ENCODE measurements at regions not wholly inside any gene's neighbourhood (a gene's known extent, or its start where the extent isn't known, plus 50 kb on each side); places are given as distances from the start of the nearest gene placed in this dataset.
"Not testable (repeated sequence)": the region's sequence is repeated elsewhere in the genome, so short reads cannot be mapped to it uniquely, and the experiment has no call there.

DNA sequence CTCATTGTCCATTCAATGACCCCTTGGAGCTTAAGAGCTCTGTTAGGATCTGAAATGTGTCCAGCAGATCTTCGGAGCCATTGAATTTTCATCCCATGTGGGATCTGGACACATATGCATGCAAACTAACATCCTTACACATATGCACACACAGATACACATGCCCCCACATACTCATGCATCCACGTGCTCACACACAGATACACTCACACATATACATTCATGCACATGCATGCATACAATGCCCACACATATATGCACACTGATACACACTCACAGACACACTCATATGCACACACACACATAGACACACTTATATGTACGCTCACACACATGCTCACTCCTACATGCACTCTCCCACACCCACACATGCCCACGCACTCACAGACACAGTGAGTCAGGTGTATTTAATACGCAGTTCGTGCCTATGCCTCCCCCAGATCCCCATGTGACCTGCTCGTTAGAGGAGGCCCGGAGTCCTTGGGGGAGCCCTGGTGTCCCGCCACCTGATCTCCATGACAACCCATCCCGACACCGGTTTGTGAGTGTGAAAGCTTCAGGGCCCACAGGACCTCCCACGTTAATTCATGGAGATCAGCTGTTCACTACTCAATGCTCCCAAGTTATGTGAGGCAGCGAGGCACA is 121.9 kb upstream of the SULF2 start:
- peak in 1 of 2 experiments; percentile 38 for DNase-seq
- no TSS peak for BruUV-seq (replicated peaks)
- intact Hi-C loops (cut with micrococcal nuclease; ENCODE audit: unreplicated experiment): no loop called here
- Mint-ChIP-seq H3K36me3 (ENCODE audit: insufficient read depth, unreplicated experiment) (no peaks in the 10 kb centered on the region), H3K27ac (ENCODE audit: unreplicated experiment) (no peak overlapping the region), H3K4me1 (ENCODE audit: low read depth, unreplicated experiment) (peaks cover 16% of the 10 kb centered on the region), H3K9me3 (ENCODE audit: unreplicated experiment) (no peaks in the 10 kb centered on the region), H3K4me3 (ENCODE audit: unreplicated experiment) (no peak overlapping the region), H3K27me3 (ENCODE audit: insufficient read depth, unreplicated experiment) (no peaks in the 10 kb centered on the region)
- CTCF ChIA-PET: no interaction called here
- Histone ChIP-seq H3K9me3 (no peaks in the 10 kb centered on the region), H3K36me3 (ENCODE audit: control insufficient read depth, insufficient read depth, low read length) (no peaks in the 10 kb centered on the region), H3K4me3 (ENCODE audit: low read depth, low read length) (no peak overlapping the region), H3K27me3 (replicated peaks; ENCODE audit: control insufficient read depth, insufficient read depth, low read length) (no peaks in the 10 kb centered on the region), H3K4me1 (peaks cover 7% of the 10 kb centered on the region)
- TF ChIP-seq, protein P1, sequence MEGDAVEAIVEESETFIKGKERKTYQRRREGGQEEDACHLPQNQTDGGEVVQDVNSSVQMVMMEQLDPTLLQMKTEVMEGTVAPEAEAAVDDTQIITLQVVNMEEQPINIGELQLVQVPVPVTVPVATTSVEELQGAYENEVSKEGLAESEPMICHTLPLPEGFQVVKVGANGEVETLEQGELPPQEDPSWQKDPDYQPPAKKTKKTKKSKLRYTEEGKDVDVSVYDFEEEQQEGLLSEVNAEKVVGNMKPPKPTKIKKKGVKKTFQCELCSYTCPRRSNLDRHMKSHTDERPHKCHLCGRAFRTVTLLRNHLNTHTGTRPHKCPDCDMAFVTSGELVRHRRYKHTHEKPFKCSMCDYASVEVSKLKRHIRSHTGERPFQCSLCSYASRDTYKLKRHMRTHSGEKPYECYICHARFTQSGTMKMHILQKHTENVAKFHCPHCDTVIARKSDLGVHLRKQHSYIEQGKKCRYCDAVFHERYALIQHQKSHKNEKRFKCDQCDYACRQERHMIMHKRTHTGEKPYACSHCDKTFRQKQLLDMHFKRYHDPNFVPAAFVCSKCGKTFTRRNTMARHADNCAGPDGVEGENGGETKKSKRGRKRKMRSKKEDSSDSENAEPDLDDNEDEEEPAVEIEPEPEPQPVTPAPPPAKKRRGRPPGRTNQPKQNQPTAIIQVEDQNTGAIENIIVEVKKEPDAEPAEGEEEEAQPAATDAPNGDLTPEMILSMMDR (IDR thresholded peaks at IDR 0.05; ENCODE audit: insufficient read depth in 1 of 2, low read depth in 1 of 2, low read length in 1 of 2, severe bottlenecking in 1 of 2, unreplicated experiment in 1 of 2): no peak
- POLR2A ChIA-PET: no interaction called here

DNA sequence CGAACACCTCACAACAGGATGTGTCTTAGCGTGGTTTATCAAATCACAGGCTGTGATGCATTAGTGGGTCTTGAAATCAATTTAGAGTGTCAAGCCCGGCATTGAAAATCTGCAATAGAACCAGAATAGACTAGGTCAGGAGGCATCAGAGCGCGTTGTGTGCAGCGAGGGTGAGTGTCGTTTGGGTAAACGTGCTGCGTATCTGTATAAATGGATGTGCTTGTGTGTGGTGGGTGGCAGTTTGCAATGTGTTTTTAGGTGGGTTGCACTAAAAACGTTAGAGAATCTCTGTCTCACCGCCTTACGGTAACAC is 121.0 kb upstream of the SULF2 start:
- Histone ChIP-seq H3K36me3 (ENCODE audit: control insufficient read depth, insufficient read depth, low read length) (no peaks in the 10 kb centered on the region), H3K4me3 (ENCODE audit: low read depth, low read length) (no peak overlapping the region), H3K9me3 (no peaks in the 10 kb centered on the region), H3K27me3 (replicated peaks; ENCODE audit: control insufficient read depth, insufficient read depth, low read length) (no peaks in the 10 kb centered on the region), H3K4me1 (no peaks in the 10 kb centered on the region; the same call in 1 of the 2 replicates)
- no peaks in the 10 kb centered on the region for H3K36me3 Mint-ChIP-seq (ENCODE audit: insufficient read depth, unreplicated experiment)
- H3K9me3 Mint-ChIP-seq (ENCODE audit: unreplicated experiment): no peaks in the 10 kb centered on the region
- BruUV-seq (replicated peaks): no TSS peak
- TF ChIP-seq, protein P1 (IDR thresholded peaks at IDR 0.05; ENCODE audit: insufficient read depth in 1 of 2, low read depth in 1 of 2, low read length in 1 of 2, severe bottlenecking in 1 of 2, unreplicated experiment in 1 of 2): no peak
- no peak overlapping the region for H3K27ac Mint-ChIP-seq (ENCODE audit: unreplicated experiment)
- ChIA-PET POLR2A (no interaction called here), CTCF (no interaction called here)
- no peaks in the 10 kb centered on the region for H3K27me3 Mint-ChIP-seq (ENCODE audit: insufficient read depth, unreplicated experiment)
- peak in 1 of 2 experiments; percentile 19 for DNase-seq
- H3K4me1 Mint-ChIP-seq (ENCODE audit: low read depth, unreplicated experiment): peaks cover 8% of the 10 kb centered on the region
- no peak overlapping the region for H3K4me3 Mint-ChIP-seq (ENCODE audit: unreplicated experiment)
- intact Hi-C loops (cut with micrococcal nuclease; ENCODE audit: unreplicated experiment): no loop called here

- ChIA-PET POLR2A (no interaction called here), CTCF (no interaction called here)
- Histone ChIP-seq H3K9me3 (no peaks in the 10 kb centered on the region), H3K4me1 (no peaks in the 10 kb centered on the region), H3K27me3 (replicated peaks; ENCODE audit: control insufficient read depth, insufficient read depth, low read length) (no peaks in the 10 kb centered on the region), H3K36me3 (ENCODE audit: control insufficient read depth, insufficient read depth, low read length) (no peaks in the 10 kb centered on the region), H3K4me3 (ENCODE audit: low read depth, low read length) (no peak overlapping the region)
- no peak for DNase-seq
- BruUV-seq (replicated peaks): no TSS peak
- intact Hi-C loops (cut with micrococcal nuclease; ENCODE audit: unreplicated experiment): no loop called here
- no peaks in the 10 kb centered on the region for H3K36me3 Mint-ChIP-seq (ENCODE audit: insufficient read depth, unreplicated experiment)
- no peak overlapping the region for H3K4me3 Mint-ChIP-seq (ENCODE audit: unreplicated experiment)
- no peak overlapping the region for H3K27ac Mint-ChIP-seq (ENCODE audit: unreplicated experiment)
- TF ChIP-seq, protein P1 (IDR thresholded peaks at IDR 0.05; ENCODE audit: insufficient read depth in 1 of 2, low read depth in 1 of 2, low read length in 1 of 2, severe bottlenecking in 1 of 2, unreplicated experiment in 1 of 2): no peak
- H3K27me3 Mint-ChIP-seq (ENCODE audit: insufficient read depth, unreplicated experiment): no peaks in the 10 kb centered on the region
- peaks cover 2% of the 10 kb centered on the region for H3K4me1 Mint-ChIP-seq (ENCODE audit: low read depth, unreplicated experiment)
- H3K9me3 Mint-ChIP-seq (ENCODE audit: unreplicated experiment): no peaks in the 10 kb centered on the region
Measured at GRCh38 chr20:47905628-47906347, 120.5 kb upstream of the SULF2 start.

- H3K9me3 ChIP-seq; H3K27me3 ChIP-seq (replicated peaks; ENCODE audit: control insufficient read depth, insufficient read depth, low read length); CTCF ChIA-PET; H3K4me1 Mint-ChIP-seq (ENCODE audit: low read depth, unreplicated experiment); H3K27ac Mint-ChIP-seq (ENCODE audit: unreplicated experiment); intact Hi-C loops (cut with micrococcal nuclease; ENCODE audit: unreplicated experiment); H3K36me3 Mint-ChIP-seq (ENCODE audit: insufficient read depth, unreplicated experiment); H3K36me3 ChIP-seq (ENCODE audit: control insufficient read depth, insufficient read depth, low read length); H3K4me3 ChIP-seq (ENCODE audit: low read depth, low read length); POLR2A ChIA-PET; H3K4me3 Mint-ChIP-seq (ENCODE audit: unreplicated experiment); H3K27me3 Mint-ChIP-seq (ENCODE audit: insufficient read depth, unreplicated experiment); H3K9me3 Mint-ChIP-seq (ENCODE audit: unreplicated experiment); DNase-seq; H3K4me1 ChIP-seq; BruUV-seq (replicated peaks): not testable (repeated sequence)
Measured at GRCh38 chr20:47903009-47903408, 117.7 kb upstream of the SULF2 start.

- H3K4me1 ChIP-seq; BruUV-seq (replicated peaks); H3K4me3 ChIP-seq (ENCODE audit: low read depth, low read length); POLR2A ChIA-PET; H3K4me1 Mint-ChIP-seq (ENCODE audit: low read depth, unreplicated experiment); H3K36me3 Mint-ChIP-seq (ENCODE audit: insufficient read depth, unreplicated experiment); DNase-seq; H3K27ac Mint-ChIP-seq (ENCODE audit: unreplicated experiment); H3K36me3 ChIP-seq (ENCODE audit: control insufficient read depth, insufficient read depth, low read length); H3K27me3 Mint-ChIP-seq (ENCODE audit: insufficient read depth, unreplicated experiment); H3K9me3 Mint-ChIP-seq (ENCODE audit: unreplicated experiment); H3K9me3 ChIP-seq; H3K4me3 Mint-ChIP-seq (ENCODE audit: unreplicated experiment); H3K27me3 ChIP-seq (replicated peaks; ENCODE audit: control insufficient read depth, insufficient read depth, low read length); CTCF ChIA-PET: not testable (repeated sequence)
- intact Hi-C loops (cut with micrococcal nuclease; ENCODE audit: unreplicated experiment): loop anchor here (5.0 to 10.0 kb wide), 2 partner anchors 57 to 175 kb away; no protein-coding TSS in a partner anchor
Measured at GRCh38 chr20:47899313-47899712, 114.0 kb upstream of the SULF2 start.

Measured in Caco-2 (cell line).